ENCODE measurements at regions not wholly inside any gene's neighbourhood (a gene's known extent, or its start where the extent isn't known, plus 50 kb on each side); places are given as distances from the start of the nearest gene placed in this dataset.

DNA sequence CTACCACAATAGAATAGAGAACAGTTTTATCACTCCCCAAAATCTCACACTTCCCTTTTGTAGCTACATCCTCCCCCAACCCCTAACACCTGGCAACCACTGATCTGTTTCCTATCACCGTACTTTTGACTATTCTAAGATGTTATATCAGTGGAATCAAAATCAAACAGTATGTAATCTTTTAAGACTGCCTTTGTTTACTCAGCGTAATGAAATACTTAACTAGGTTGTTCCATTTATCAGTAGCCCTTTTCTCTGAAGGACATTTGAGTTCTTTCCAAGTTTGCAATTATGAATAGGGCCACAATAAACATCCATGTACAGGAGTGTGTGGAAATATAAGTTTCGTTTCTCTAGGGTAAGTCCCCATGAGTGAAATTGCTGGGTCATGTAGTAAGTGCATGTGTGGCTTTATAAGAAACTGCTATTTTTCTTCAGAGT lies 372.3 kb downstream of the SV2B start:
- no peak for DNase-seq (ENCODE audit: low read depth, low spot score)

DNA sequence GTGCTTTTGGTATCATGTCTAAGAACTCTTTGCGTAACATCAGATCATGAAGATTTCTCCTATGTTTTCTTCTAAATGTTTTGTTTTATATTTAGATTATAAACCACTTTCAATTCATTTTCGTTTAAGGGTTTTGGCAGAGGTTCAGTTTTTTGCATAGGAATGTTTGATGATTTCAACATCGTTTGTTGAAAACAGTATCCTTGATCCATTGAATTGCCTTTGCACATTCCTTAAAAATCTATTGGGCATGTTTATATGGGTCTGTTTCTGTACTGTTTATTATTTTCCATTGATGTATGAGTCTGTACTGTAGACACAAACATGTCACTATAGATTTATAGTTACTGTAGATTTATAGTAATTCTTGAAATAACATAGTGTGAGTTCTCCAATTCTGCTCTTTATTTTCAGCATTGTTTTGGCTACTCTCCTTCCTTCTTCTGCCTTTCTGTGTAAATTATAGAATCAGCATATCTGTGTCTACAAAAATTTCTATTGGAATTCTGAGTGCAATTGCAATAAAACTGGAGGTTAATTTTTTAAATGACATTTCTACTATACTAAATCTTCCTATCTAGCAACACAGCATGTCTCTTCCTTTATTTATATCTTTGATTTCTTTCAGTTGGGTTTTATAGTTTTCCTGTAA lies 374.0 kb downstream of the SV2B start:
- no peak for DNase-seq (ENCODE audit: low read depth, low spot score)

DNA sequence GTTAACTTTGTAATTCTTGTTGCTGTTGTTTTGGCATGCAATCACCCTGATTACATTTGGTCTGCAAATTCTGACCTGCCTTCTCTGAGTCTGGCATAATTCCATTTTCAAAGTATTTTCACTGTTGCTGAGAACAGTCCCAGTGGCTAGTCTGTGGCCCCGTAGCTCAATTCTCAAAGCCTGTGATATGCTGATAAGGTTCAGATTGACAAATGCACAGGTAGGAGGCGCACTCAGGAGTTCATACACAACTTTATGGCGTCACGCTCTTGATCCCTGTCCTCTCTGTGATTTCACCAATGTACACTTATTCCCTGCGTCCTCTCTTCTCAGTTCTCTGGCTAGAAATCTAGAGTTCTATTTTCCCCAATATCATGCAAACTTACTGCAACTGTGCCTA lies 376.6 kb upstream of the SLCO3A1 start:
- no peak for DNase-seq (ENCODE audit: low read depth, low spot score)

DNA sequence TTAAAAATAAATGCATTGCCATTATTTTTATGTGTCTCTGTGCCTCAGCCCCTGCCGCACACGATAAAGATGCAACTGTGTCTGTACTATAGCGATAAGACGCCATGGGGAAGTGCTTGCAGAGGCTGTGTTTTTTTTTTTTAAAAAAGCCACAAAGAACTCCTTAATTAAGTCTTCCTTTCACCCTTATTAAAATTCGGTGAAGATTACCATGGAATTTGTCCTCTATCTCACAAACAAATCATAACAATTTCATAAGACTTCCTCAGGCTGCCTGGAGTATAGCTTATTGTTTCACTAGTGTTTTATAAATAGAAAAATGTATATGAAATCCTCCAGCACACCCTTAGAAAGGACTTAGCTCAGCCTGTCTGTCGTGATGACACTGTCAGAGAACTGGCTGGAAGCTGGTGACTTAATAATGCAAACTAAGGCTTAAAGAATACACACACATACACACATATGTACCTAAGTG lies 374.8 kb upstream of the SLCO3A1 start:
- no peak for DNase-seq (ENCODE audit: low read depth, low spot score)

DNA sequence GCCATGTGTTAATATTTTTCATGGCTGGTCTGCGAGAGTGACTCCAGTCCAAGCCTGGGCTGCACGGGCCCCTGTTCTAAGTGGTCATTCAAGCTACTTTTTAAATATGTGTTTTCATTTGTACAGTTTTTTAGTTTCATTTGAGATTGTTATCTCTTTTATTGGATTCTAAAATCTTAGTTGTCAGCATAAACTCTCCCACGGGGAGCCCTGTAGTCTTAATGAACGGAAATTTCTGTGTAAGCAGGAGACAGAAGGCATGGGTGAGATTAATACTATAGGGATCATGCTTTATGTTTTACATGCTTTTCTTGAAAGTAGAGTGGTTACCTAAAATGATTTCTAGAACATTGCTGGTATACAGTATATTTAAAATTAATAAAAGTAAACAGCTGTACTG lies 373.1 kb upstream of the SLCO3A1 start:
- no peak for DNase-seq (ENCODE audit: low read depth, low spot score)

DNA sequence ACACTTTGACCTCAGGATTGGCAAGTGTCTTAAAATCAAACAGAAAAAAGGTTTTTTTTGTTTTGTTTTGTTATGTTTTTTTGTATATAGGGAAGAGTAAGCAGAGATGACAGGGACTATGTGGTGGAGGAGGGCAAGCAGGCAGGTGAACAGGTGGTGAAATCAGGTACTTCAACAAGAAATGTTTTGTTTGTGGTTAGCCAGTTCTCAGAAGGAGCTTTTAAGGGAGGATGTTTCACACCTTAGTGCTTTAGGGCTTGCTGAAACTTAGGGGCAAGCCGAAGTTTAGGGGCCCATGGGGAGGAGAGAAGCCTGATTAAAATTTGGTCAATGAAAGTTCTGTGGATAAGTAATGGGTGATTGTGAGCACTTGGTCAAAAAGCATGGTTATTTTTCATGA lies 370.7 kb upstream of the SLCO3A1 start:
- DNase-seq (ENCODE audit: low read depth, low spot score), result no peak

DNA sequence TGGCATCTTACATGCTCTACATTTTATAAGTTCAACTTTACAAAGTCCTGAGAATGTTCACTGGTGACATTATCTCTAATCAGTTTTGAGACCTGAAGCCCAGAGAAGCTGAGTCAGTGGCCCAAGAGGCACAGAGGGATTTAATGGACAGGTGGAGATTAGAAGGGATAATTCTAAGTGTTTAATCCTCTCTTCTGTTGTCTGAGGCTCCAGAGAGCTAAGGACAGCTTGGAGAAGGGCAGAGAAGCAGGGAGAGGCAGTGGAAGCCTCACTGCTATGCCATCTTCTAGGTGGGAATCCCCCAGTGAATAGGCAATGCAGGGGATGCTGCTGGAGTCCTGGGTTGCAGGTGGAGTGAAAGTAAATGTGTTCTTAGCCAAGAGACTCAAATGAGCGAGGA lies 369.4 kb upstream of the SLCO3A1 start:
- DNase-seq (ENCODE audit: low read depth, low spot score), result no peak

DNA sequence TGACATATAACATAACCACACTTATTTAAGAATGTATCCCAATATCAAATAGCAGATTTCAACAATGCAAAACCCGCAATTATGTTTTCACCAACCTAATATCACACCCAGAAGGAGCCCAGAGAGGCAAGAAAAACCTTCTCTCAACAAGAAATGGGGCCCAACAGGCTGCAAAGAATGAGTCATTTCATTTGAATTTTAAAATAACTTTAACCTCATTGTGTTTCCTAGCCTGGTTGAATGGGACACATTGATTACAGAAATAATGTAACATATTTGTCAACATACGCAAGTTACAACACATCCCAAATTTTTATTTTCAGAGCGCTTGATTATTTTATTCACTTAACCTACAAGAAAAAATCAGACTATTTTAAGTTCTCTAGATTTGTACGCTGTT lies 365.1 kb upstream of the SLCO3A1 start:
- DNase-seq (ENCODE audit: low read depth, low spot score), result no peak

DNA sequence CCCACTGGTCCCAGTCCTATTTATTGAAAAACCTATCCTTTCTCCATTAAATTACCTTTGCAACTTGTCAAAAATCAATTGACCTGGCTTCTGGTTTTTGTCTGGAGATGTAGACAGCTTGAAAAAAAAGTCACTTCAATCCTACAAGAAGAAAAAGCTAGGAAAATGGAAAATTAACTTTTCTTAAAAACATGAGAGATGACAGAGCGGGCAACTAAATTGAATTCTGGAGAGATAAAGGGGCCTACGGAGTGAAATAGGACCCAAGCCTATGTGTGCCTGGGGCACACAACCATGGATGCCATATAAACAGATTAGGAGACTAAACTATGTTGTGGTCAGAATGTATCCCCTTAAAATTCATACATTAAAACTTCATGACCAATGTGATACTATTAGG lies 363.3 kb upstream of the SLCO3A1 start:
- DNase-seq (ENCODE audit: low read depth, low spot score), result no peak

DNA sequence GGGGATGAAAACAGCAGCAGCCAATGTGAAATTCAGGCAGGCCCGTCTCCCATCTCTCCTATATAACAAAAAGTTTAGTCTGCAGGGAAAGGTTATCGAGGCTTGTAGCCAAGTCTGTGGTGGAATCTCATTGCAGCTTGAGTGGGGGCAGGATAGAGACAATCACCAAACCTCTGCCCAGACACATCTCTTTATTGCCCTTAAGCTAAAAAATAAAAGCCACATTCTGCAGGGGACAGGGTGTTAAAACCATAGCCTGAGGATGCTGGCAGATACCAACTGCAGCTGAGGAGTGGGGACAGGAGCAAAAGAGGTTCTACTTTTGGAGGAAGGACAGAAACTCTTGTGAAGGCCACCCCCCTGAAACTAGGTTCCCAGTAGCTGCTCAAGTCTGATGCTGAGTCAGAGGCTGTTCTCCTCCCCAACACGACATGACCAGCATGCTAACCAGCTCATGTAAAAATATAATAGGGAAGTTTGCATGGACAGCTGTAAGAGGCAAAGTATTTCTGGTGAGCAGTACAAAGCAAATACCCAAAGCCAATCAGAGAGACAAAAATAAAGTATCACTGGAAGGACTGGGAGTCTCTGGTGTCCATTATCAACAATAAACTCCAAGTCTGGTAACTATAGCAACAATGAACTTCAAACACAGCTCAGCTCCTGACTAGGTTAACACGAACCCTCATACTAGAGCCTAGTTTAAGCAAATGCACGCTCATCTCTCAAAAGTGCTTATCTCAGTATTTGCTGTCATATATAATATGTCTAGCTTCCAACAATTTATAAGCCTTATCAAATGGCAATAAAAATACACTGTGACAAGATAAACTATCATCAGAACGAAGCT lies 362.2 kb upstream of the SLCO3A1 start:
- DNase-seq (ENCODE audit: low read depth, low spot score), result no peak

DNA sequence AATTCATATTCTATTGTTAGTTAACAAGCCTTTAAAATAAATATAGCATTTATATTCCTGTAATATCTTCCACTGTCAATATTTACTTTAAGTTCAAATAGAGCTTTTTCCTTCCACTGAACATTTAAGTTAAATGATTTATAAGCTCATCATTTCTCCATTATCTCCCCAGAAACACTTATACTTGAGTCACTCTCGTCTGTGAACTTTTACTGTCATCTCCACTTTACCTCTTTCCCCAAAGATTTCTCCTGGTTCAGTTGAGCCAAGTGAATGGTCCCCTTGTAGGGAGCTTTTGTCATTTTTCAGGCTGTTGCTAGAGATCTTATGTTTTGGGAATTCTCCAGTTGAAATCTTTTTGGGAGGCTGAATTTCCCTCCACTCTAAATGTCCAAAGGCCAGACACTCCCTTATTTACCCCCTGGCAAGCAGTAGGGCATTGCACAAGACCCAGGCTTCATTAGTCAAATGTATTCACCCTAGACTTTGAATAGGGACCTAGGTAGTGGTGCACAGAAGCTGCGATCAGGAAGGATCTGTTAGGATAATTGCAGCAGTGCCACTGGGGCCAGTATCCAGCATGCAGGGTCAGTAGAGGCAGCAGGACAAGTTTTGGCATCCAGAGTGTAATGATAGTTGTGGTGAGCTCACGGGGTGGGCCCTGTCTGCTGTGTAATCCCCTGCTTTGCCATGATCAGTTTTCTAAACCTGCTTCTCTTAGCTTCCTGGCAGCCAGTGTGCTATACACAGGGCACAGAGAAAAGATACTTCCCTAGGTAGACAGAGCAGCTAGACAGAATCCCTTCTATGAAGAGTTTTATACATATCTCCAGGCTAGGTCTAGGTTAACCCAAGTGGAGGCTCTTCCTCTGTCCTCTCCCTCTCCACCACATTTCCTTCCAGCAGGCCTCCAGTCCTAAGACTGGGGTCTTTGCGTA lies 356.5 kb upstream of the SLCO3A1 start:
- no peak for DNase-seq (ENCODE audit: low read depth, low spot score)

DNA sequence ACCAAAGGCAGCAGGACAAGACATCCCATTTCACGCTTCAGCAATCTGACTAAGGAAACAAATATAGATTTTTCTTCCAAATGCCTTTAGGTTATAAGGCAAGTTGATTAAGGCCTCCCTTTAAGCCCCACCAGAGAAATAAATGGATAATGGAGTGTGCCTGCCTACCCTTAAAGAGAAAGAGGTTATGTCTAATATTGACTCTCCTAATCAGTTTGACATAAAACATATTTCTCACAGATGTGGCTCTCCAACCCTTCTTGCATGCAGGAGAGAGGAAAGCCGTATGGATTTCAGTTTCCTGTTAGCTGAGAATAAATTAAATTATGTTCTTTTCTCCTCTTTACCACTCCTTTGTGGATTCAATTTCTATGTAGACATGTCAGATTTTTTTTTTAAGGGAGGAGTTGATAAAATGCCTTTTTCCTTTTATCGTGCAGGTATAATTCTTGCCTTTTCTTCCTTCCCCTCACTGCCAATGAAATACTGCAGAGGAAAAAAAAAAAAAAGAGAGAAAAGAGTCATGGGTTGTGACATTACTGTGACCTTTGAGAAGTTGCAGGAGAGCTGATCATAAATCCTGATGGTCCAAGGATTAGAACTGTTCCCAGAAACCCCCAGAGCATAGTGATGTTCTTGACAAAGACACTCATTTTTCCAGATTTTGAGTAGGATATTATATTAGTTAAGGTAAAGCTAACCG lies 355.3 kb upstream of the SLCO3A1 start:
- no peak for DNase-seq (ENCODE audit: low read depth, low spot score)

DNA sequence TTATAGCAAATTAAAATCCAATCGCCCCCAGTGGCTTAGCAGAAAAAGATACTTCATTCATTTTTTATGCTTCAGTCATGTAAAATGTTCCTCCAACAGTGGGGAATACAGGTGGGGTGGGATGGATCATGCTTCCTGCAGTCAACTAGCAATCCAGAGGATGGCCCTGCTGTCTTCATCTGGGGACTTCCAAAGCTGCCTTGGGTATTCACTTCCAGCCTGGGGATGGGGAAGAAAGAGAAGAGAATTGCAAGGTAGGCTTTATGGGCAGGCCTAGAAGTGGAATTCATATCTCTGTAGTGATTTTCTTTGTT lies 354.8 kb upstream of the SLCO3A1 start:
- no peak for DNase-seq (ENCODE audit: low read depth, low spot score)

DNA sequence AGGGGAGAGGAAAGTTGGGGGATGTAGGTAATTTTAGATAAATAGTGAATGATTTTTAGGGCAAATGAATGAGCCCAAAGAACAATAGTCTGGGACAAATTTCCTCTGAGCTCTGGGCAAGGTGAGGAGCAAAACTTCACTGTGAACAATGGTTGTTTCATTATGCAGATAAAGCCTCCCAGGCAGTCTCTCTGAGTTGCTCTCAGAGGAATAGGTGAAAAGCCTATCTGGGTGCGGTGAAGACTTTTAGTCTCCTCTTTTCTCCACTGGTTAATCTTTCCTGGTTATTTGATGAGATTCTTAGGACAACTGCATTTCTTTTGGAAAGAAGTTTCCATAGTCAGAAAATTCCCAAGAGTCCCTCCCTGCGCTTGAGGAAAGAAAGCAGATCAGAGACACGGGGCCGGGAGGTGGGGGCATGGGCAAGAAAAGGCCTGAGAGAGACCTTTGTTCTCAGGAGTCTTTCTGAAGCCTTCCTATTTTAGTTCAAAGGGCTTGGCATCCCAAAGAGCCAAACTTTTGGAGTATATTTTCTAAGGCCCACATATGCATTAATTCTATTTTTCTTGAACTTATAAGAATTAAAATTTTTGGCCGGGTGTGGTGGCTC lies 353.6 kb upstream of the SLCO3A1 start:
- DNase-seq (ENCODE audit: low read depth, low spot score), result no peak

DNA sequence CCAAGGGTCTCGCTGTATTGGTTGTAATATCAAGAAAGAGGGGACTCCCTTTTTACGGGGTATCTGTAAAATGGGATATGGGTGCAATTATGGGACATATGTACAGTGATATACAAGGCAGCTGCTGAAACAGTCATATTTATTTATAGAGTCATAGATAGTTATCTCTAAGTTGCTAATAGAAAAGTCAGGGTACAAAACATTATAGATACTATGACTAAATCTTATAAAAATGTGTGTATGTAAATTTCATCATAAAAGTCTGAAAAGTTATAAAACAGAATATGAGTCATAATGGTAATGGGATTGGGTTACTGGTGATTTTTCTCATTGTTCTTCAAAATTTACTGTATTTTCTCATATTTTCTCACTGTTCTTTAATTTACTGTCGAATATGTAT lies 344.9 kb upstream of the SLCO3A1 start:
- DNase-seq (ENCODE audit: low read depth, low spot score), result no peak

DNA sequence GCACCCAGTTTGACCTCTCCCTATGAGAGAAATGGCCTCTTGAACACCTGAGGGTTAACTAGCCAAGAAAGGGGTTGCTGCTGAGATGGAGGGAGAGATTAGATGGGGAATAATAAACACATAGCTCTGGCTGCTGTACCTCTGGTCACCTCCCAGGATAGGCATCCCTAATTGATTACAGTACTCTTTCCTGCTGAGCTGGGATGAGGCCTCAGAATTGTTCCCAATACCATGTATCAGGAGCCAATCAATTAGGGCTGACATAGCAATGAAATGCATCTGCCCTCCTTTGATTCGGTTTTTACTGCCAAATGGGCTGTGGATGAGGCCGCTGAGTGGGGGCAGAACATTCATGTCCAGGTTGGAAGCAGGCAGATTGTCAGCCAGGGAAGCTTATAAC lies 339.4 kb upstream of the SLCO3A1 start:
- no peak for DNase-seq (ENCODE audit: low read depth, low spot score)

DNA sequence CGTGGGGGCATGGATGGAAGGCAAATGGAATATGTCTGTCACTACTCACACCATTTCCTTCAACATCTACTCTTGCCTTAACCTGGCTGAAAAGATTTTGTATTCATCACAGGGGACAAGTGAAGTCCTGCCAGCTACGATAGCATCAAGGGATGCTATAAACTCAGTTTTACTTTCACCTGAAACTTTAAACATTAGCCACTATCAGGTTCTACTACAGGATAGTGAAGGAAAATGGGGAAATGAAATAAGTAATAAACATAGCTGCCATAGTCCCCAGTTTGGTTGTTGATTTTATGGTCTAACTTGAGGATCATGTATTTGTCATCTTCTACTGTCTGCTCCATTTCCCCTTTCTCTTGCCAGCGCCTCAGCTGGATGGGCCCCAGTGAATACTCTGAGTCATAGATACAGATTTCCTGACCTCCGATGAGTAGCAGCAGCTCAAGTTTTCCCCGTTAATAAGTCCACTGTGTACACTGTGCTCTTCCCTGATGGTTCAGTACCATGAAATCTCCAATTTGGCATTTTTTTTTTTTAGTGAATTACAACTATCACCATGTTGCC lies 338.2 kb upstream of the SLCO3A1 start:
- DNase-seq (ENCODE audit: low read depth, low spot score), result peak; percentile 32

DNA sequence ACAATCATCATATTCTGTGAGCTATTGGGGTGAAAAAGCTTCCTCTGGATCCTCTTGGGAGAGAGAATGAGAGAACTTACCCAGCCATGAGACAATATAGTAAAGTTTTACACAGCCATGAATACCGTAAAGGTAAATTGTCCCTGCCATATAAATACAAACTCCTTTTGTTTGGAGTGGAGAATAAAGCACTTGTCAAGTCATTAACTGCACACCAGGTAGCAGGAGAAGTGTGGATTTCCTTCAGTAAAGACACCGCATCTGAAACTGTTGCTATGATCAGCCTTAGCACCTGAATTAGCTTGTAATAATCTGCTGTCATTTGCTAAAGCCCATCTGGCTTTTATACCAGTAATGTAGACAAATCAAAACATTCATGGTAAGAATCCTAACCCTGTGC lies 336.6 kb upstream of the SLCO3A1 start:
- DNase-seq (ENCODE audit: low read depth, low spot score), result no peak

DNA sequence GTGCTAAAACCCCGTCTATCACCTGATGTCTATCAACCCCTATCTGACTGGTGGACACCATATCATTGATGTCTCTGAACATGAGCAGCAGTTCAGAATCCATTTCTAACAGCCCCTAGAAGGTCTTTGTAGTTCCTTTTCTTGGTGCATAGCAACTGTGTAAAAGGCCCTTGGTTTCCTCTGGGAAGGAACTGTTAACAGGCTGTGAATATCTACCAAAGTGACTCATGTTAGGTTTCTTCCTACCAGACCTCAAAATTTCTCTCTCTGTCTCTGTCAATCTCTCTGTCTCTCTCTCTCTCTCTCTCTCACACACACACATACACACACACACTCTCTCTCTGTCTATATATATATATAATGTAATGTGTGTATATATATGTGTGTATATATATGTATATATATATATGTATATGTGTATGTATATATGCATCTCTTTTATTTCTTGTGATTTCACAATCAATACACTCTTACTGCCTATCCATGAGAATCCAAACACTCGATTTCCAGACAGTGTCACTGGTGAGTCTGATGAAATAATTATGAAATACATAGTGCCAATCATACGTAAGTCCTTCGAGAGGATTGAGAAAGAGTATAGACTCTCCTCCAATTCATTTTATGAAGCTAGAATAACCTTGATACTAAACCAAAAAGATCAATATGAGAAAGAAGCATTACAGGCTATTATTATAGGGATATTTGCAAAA lies 335.9 kb upstream of the SLCO3A1 start:
- DNase-seq (ENCODE audit: low read depth, low spot score), result no peak

DNA sequence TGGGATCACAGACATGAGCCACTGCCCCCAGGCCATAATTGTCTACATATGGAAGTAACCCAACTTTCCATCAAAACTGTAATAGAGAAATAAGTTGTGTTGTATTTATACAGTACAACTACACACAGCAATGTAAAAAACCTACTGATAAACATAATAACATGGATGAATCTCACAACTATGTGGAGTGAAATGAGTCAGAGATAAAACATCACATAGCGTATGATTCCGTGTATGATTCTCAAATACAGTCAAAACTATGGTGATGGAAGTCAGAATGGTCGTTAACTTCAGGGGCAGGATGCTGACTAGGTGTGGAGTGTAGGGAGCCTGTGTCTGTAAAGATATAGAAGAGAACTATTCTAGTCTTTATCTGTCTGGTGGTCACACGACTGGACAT lies 332.7 kb upstream of the SLCO3A1 start:
- DNase-seq (ENCODE audit: low read depth, low spot score), result no peak

All from brain pericyte (primary cell).